H1 (cell line): ENCODE measurements at regions not wholly inside any gene's neighbourhood (a gene's known extent, or its start where the extent isn't known, plus 50 kb on each side); places are given as distances from the start of the nearest gene placed in this dataset.

ENCODE experiments used
- CTCF ChIA-PET: fragments of 300-600 bp; sonication (Branson Sonifier 250); formaldehyde crosslinking; loops from one replicate; lab custom pipeline; 2021; ENCODE audit not compliant: partially characterized antibody; lab: Charles Lee
- POLR2A ChIA-PET: fragments of 300-600 bp; sonication (Branson Sonifier 250); formaldehyde crosslinking; loops from one replicate; lab custom pipeline; 2021; ENCODE audit warnings: inconsistent platforms; ENCODE audit not compliant: partially characterized antibody; lab: Charles Lee
- DNase-seq, 2 experiments: peaks; one replicate each; pipeline versions ENCODE4 v3.0.0 to v3.0.0-alpha.2; 2010 to 2022; ENCODE audit warnings: low spot score in 2 of 2, low read depth in 1 of 2, mixed read lengths in 1 of 2
- FAIRE-seq: peaks from 2 replicates; lab custom pipeline; 2011; peaks lifted over from hg19 to GRCh38; lab: Jason Lieb, UNC
- H2AFZ ChIP-seq: 2 replicates; pipeline ENCODE4 v1.8.1; 2012; ENCODE audit warnings: low read length, inconsistent platforms
- H2AK5ac ChIP-seq: 2 replicates; pipeline ENCODE4 v1.6.1; 2013; ENCODE audit warnings: low read depth, low read length
- H2BK120ac ChIP-seq: replicated peaks from 2 replicates; pipeline ENCODE3; 2013; ENCODE audit warnings: low read depth, low read length, inconsistent platforms
- H2BK12ac ChIP-seq: 2 replicates; pipeline ENCODE4 v1.6.1; 2013; ENCODE audit warnings: low read depth, low read length
- H2BK15ac ChIP-seq: 2 replicates; pipeline ENCODE4 v1.6.1; 2013; ENCODE audit warnings: low read length
- H2BK20ac ChIP-seq: 2 replicates; pipeline ENCODE4 v1.6.1; 2013; ENCODE audit warnings: low read length
- H2BK5ac ChIP-seq: 2 replicates; pipeline ENCODE4 v1.6.1; 2013; ENCODE audit warnings: low read depth, low read length
- H3K14ac ChIP-seq: 2 replicates; pipeline ENCODE4 v1.6.1; 2013; ENCODE audit warnings: inconsistent platforms; ENCODE audit not compliant: insufficient read length
- H3K18ac ChIP-seq: 2 replicates; pipeline ENCODE4 v1.6.1; 2013; ENCODE audit warnings: low read length; ENCODE audit errors: extremely low read depth
- H3K23ac ChIP-seq: 2 replicates; pipeline ENCODE4 v1.6.1; 2013; ENCODE audit warnings: inconsistent platforms; ENCODE audit not compliant: insufficient read length
- H3K23me2 ChIP-seq: 2 replicates; pipeline ENCODE4 v1.6.1; 2013; ENCODE audit warnings: low read depth, low read length
- H3K27ac ChIP-seq: 2 replicates; pipeline ENCODE4 v1.6.1; 2011; ENCODE audit warnings: low read depth, low read length, inconsistent platforms
- H3K27me3 ChIP-seq, 4 experiments: replicated peaks in 1 of 4; 1 replicate in 1 of 4; 2 replicates in 3 of 4; pipeline versions ENCODE4 v1.6.1 to v1.8.1; 2011 to 2013; ENCODE audit warnings: low read length in 3 of 4, mild to moderate bottlenecking in 3 of 4, inconsistent platforms in 2 of 4, mixed read lengths in 2 of 4, moderate library complexity in 1 of 4; ENCODE audit not compliant: control insufficient read depth in 3 of 4, insufficient read depth in 3 of 4; ENCODE audit errors: extremely low read depth in 1 of 4
- H3K36me3 ChIP-seq, 4 experiments: 2 replicates each; pipeline versions ENCODE4 v1.6.1 to v1.8.1; 2011 to 2013; ENCODE audit warnings: mild to moderate bottlenecking in 4 of 4, low read length in 3 of 4, moderate library complexity in 2 of 4, control low read depth in 1 of 4, inconsistent platforms in 1 of 4; ENCODE audit not compliant: insufficient read depth in 4 of 4, control insufficient read depth in 2 of 4
- H3K4ac ChIP-seq: replicated peaks from 2 replicates; pipeline ENCODE3; 2013; ENCODE audit warnings: low read length, low read depth, mixed read lengths, inconsistent platforms; ENCODE audit not compliant: insufficient read length
- H3K4me1 ChIP-seq, 4 experiments: replicated peaks in 1 of 4; 1 replicate in 1 of 4; 2 replicates in 3 of 4; pipeline versions ENCODE4 v1.6.1 to v1.8.1; 2011 to 2013; ENCODE audit warnings: low read length in 3 of 4, inconsistent platforms in 2 of 4, mixed read lengths in 1 of 4; ENCODE audit not compliant: insufficient read depth in 4 of 4, control insufficient read depth in 3 of 4
- H3K4me2 ChIP-seq, 2 experiments: 2 replicates each; pipeline versions ENCODE4 v1.6.1 to v1.8.1; 2011 to 2013; ENCODE audit warnings: low read depth in 2 of 2, low read length in 2 of 2, control low read depth in 1 of 2, inconsistent platforms in 1 of 2, mild to moderate bottlenecking in 1 of 2; ENCODE audit not compliant: insufficient read depth in 1 of 2
- H3K4me3 ChIP-seq, 4 experiments: fragments of 200-600, 300-600 bp in 1 of 4; sonication (generic), shearing (Covaris generic), sonication (Bioruptor Twin) in 1 of 4; 2 replicates each; pipeline versions ENCODE4 v1.5.1 to v1.8.1; 2011 to 2016; ENCODE audit warnings: low read length in 4 of 4, low read depth in 3 of 4, control low read depth in 2 of 4, inconsistent platforms in 2 of 4, mild to moderate bottlenecking in 2 of 4, mixed read lengths in 1 of 4, moderate library complexity in 1 of 4; ENCODE audit not compliant: insufficient read depth in 2 of 4; ENCODE audit errors: extremely low read depth in 1 of 4
- H3K56ac ChIP-seq: replicated peaks from 2 replicates; pipeline ENCODE3; 2013; ENCODE audit warnings: low read depth, mild to moderate bottlenecking, mixed read lengths, low read length, inconsistent platforms; ENCODE audit not compliant: insufficient read length
- H3K79me1 ChIP-seq: 2 replicates; pipeline ENCODE4 v1.6.1; 2013; ENCODE audit warnings: low read depth, low read length, control low read depth
- H3K79me2 ChIP-seq, 2 experiments: 2 replicates each; pipeline versions ENCODE4 v1.6.1 to v1.8.1; 2012 to 2013; ENCODE audit warnings: low read length in 2 of 2, mild to moderate bottlenecking in 2 of 2, inconsistent platforms in 1 of 2; ENCODE audit not compliant: insufficient read depth in 2 of 2, control insufficient read depth in 1 of 2
- H3K9ac ChIP-seq, 4 experiments: replicated peaks in 1 of 4; 1 replicate in 1 of 4; 2 replicates in 3 of 4; pipeline versions ENCODE4 v1.6.1 to v1.8.1; 2011 to 2013; ENCODE audit warnings: low read depth in 3 of 4, low read length in 3 of 4, control low read depth in 2 of 4, mild to moderate bottlenecking in 2 of 4, moderate library complexity in 2 of 4, inconsistent platforms in 1 of 4; ENCODE audit errors: extremely low read depth in 1 of 4
- H3K9me3 ChIP-seq, 2 experiments: 2 replicates each; pipeline versions ENCODE4 v1.6.1 to v1.8.1; 2012 to 2013; ENCODE audit warnings: mild to moderate bottlenecking in 2 of 2, moderate library complexity in 2 of 2, control low read depth in 1 of 2, inconsistent platforms in 1 of 2, low read depth in 1 of 2, low read length in 1 of 2, mixed read lengths in 1 of 2; ENCODE audit not compliant: insufficient read depth in 2 of 2
- H4K20me1 ChIP-seq, 2 experiments: replicated peaks in 1 of 2; 2 replicates each; pipeline versions ENCODE3 to v1.8.1; 2011 to 2013; ENCODE audit warnings: inconsistent platforms in 2 of 2, low read length in 2 of 2, mild to moderate bottlenecking in 1 of 2; ENCODE audit not compliant: insufficient read depth in 2 of 2, control insufficient read depth in 1 of 2
- H4K5ac ChIP-seq: 2 replicates; pipeline ENCODE4 v1.6.1; 2013; ENCODE audit warnings: low read length, low read depth, mixed read lengths, inconsistent platforms; ENCODE audit not compliant: insufficient read length
- H4K8ac ChIP-seq: 2 replicates; pipeline ENCODE4 v1.8.0; 2013; ENCODE audit warnings: mild to moderate bottlenecking, moderate library complexity, low read length, inconsistent platforms; ENCODE audit not compliant: insufficient read depth; ENCODE audit errors: extremely low read depth
- H4K91ac ChIP-seq: replicated peaks from 2 replicates; pipeline ENCODE3; 2013; ENCODE audit warnings: low read length, mixed read lengths, inconsistent platforms; ENCODE audit not compliant: insufficient read length
- ASH2L ChIP-seq: fragments of 200-600, 300-600 bp; sonication (generic); IDR thresholded peaks from one replicate; pipeline ENCODE4 v1.7.1; 2017; ENCODE audit warnings: low read length
- KDM4A ChIP-seq: IDR thresholded peaks from one replicate; pipeline ENCODE4 v1.7.1; 2012; ENCODE audit warnings: low read depth, mild to moderate bottlenecking, moderate library complexity, low read length, inconsistent platforms; ENCODE audit not compliant: severe bottlenecking
- NRF1 ChIP-seq: IDR thresholded peaks from 2 replicates; pipeline ENCODE4 v1.6.1; 2011; ENCODE audit warnings: mild to moderate bottlenecking, low read depth, low read length, improper control_type of control experiment
- RBBP5 ChIP-seq: IDR thresholded peaks from 2 replicates; pipeline ENCODE4 v1.7.1; 2012; ENCODE audit warnings: low read depth, mild to moderate bottlenecking, inconsistent platforms, low read length, moderate library complexity, borderline replicate concordance
- SP2 ChIP-seq: IDR thresholded peaks from 2 replicates; pipeline ENCODE4 v1.6.1; 2012; ENCODE audit warnings: mild to moderate bottlenecking, low read length, inconsistent platforms
- TAF7 ChIP-seq: optimal IDR thresholded peaks from 2 replicates; pipeline ENCODE3; 2011; ENCODE audit warnings: low read depth, mild to moderate bottlenecking, inconsistent platforms, low read length, moderate library complexity, borderline replicate concordance
- WGBS, 2 experiments: shearing (Covaris generic) in 1 of 2; methylation state at CpG; one replicate each; pipeline versions ENCODE4 v1.1.6 to v1.1.7; 2013 to 2015; ENCODE audit warnings: low lambda C conversion rate in 2 of 2, mixed read lengths in 2 of 2, inconsistent platforms in 1 of 2, low coverage in 1 of 2, missing lambda C conversion rate in 1 of 2; ENCODE audit not compliant: insufficient replicate concordance in 2 of 2, insufficient coverage in 1 of 2, insufficient read length in 1 of 2; ENCODE audit errors: extremely low coverage in 1 of 2, missing lambda C conversion rate in 1 of 2; 5-methylcytosine and 5-hydroxymethylcytosine counted together
- TF ChIP-seq, protein P1 (sequence below): IDR thresholded peaks from 2 replicates; pipeline ENCODE4 v1.6.1; 2011; ENCODE audit warnings: low read depth, mild to moderate bottlenecking, low read length; ENCODE audit not compliant: insufficient read depth

DNA sequence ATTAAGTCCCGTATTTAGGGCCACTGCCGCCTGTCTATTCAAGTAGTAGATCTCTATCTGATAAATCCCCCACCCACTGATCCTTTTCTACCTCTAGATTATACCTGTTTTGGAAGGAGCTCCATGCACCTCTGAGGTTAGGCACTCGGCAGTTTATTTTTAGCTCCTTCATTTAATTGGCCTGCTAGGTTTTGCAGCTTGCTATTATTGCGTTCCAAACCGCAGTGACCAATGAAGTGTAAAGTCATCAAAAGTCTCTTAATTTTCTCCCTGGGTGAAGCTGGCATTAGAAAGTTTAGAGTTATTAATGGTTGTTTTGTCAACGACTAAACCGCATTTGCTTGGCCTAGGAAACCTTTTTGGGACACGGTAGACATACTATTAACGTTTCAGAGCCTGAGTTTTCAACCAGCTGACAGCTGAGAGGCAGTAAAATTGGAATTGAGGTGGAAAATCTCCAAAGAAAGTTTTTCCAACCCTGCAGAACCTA is 60.0 kb downstream of the RFPL4B start:
- H3K23ac ChIP-seq = no peak overlapping the region
- 87% methylated on average over 9 of the region's 9 CpGs; no CpG with 5 or more reads in 1 of the 2 experiments for whole genome bisulfite sequencing, 2 experiments
- no peak for DNase-seq
- no peak overlapping the region for H3K4me3 ChIP-seq
- no peaks in the 10 kb centered on the region for H3K79me1 ChIP-seq
- ChIA-PET CTCF (no interaction called here), POLR2A (no interaction called here)
- H2BK15ac ChIP-seq = no peak overlapping the region
- H2BK120ac ChIP-seq = no peak overlapping the region
- no peak overlapping the region for H2AFZ ChIP-seq
- no peak overlapping the region for H2BK12ac ChIP-seq
- H4K91ac ChIP-seq = no peak overlapping the region
- H2BK20ac ChIP-seq = no peak overlapping the region
- no peaks in the 10 kb centered on the region for H3K27me3 ChIP-seq
- no peak overlapping the region for H3K56ac ChIP-seq
- TF ChIP-seq KDM4A (no peak), SP2 (no peak), ASH2L (no peak), RBBP5 (no peak), NRF1 (no peak), TAF7 (no peak)
- TF ChIP-seq, protein P1, sequence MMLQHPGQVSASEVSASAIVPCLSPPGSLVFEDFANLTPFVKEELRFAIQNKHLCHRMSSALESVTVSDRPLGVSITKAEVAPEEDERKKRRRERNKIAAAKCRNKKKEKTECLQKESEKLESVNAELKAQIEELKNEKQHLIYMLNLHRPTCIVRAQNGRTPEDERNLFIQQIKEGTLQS = no peak
- no peaks in the 10 kb centered on the region for H3K36me3 ChIP-seq
- H2AK5ac ChIP-seq = no peak overlapping the region; the same call in 1 of the 2 replicates
- H3K23me2 ChIP-seq = no peaks in the 10 kb centered on the region; the same call in 1 of the 2 replicates
- H3K9ac ChIP-seq = no peak overlapping the region
- no peak overlapping the region for H4K5ac ChIP-seq
- no peaks in the 10 kb centered on the region for H3K79me2 ChIP-seq
- H3K4me2 ChIP-seq = no peak overlapping the region
- H3K18ac ChIP-seq = no peak overlapping the region
- no peak overlapping the region for H3K14ac ChIP-seq
- H4K8ac ChIP-seq = no peak overlapping the region
- no peak overlapping the region for H3K27ac ChIP-seq
- no peak for FAIRE-seq
- no peak overlapping the region for H2BK5ac ChIP-seq
- H3K9me3 ChIP-seq = no peaks in the 10 kb centered on the region
- H4K20me1 ChIP-seq = no peaks in the 10 kb centered on the region
- H3K4ac ChIP-seq = no peak overlapping the region
- H3K4me1 ChIP-seq = peaks cover 0 to 6% (median 2%) of the 10 kb centered on the region in 4 experiments; a peak in 2 of 7 replicates
